Mesothelial cell of epicardium (in vitro differentiated cells): ENCODE measurements at regions not wholly inside any gene's neighbourhood (a gene's known extent, or its start where the extent isn't known, plus 50 kb on each side); places are given as distances from the start of the nearest gene placed in this dataset.
A peak's percentile ranks its signal among the peaks of the same experiment; 100 is the strongest.
"Not testable (repeated sequence)": the region's sequence is repeated elsewhere in the genome, so short reads cannot be mapped to it uniquely, and the experiment has no call there.

Source experiments
- DNase-seq, 2 experiments: peaks; one replicate each; pipeline ENCODE4 v3.0.0; 2021; ENCODE audit warnings: low spot score in 2 of 2; ENCODE audit not compliant: unreplicated experiment in 2 of 2
- H3K27ac Mint-ChIP-seq: 2 replicates; pipeline ENCODE4 v1.8.0; 2021; ENCODE audit warnings: mixed read lengths
- H3K27me3 Mint-ChIP-seq: 2 replicates; pipeline ENCODE4 v1.8.0; 2021; ENCODE audit warnings: low read depth, mixed read lengths
- H3K36me3 Mint-ChIP-seq: 2 replicates; pipeline ENCODE4 v1.8.0; 2021; ENCODE audit warnings: mixed read lengths
- H3K4me1 Mint-ChIP-seq: 2 replicates; pipeline ENCODE4 v1.8.0; 2021; ENCODE audit warnings: mixed read lengths
- H3K4me3 Mint-ChIP-seq: 2 replicates; pipeline ENCODE4 v1.8.0; 2021; ENCODE audit warnings: mild to moderate bottlenecking, moderate library complexity, mixed read lengths
- H3K9me3 Mint-ChIP-seq: 2 replicates; pipeline ENCODE4 v1.8.0; 2021; ENCODE audit warnings: mixed read lengths
- CTCF ChIP-seq: fragments of 200-600 bp; sonication (generic); IDR thresholded peaks from one replicate; pipeline ENCODE4 v1.5.0; 2021; ENCODE audit warnings: antibody characterized with exemption; ENCODE audit not compliant: unreplicated experiment

GRCh38 chr7:79612022-79612421 is 158.6 kb upstream of the MAGI2 start:
- TF ChIP-seq CTCF, result no peak
- H3K4me3 Mint-ChIP-seq, result no peak overlapping the region
- H3K36me3 Mint-ChIP-seq, result no peaks in the 10 kb centered on the region
- peaks cover 18% of the 10 kb centered on the region for H3K9me3 Mint-ChIP-seq
- DNase-seq, result no peak
- no peak overlapping the region for H3K27ac Mint-ChIP-seq
- H3K4me1 Mint-ChIP-seq, result peaks cover 10% of the 10 kb centered on the region
- no peaks in the 10 kb centered on the region for H3K27me3 Mint-ChIP-seq

DNA sequence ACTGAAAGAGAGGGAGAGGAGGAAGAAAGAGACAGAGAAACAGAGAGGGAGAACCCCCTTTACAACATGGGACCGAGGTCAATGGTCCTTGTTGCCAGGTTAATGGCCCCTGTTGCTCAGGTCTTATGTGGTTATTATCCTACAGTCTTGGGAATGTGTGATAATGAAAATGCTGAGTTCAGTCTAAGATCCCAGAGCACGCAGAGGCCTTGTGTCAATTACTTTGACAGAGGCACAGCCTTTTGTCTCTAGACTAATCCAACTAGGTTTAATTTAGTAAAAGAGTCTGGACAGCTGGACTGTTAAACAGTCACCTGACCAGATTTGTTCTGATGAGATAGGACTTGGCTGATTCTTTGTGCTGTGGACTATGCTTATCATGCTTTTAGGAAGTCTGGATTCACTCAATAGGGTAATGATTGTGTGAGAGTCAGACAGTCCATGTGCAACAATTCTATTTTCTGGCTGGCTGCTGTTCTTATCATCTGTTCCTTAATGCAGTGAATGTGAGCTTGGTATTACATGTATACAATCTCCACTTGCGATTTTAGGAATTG is 157.4 kb upstream of the MAGI2 start:
- TF ChIP-seq CTCF, result no peak
- DNase-seq, result no peak
- H3K27ac Mint-ChIP-seq, result peak overlapping the region; percentile 52
- peaks cover 6% of the 10 kb centered on the region for H3K4me1 Mint-ChIP-seq
- H3K9me3 Mint-ChIP-seq, result peaks cover 23% of the 10 kb centered on the region
- H3K4me3 Mint-ChIP-seq, result no peak overlapping the region
- no peaks in the 10 kb centered on the region for H3K27me3 Mint-ChIP-seq
- no peaks in the 10 kb centered on the region for H3K36me3 Mint-ChIP-seq

DNA sequence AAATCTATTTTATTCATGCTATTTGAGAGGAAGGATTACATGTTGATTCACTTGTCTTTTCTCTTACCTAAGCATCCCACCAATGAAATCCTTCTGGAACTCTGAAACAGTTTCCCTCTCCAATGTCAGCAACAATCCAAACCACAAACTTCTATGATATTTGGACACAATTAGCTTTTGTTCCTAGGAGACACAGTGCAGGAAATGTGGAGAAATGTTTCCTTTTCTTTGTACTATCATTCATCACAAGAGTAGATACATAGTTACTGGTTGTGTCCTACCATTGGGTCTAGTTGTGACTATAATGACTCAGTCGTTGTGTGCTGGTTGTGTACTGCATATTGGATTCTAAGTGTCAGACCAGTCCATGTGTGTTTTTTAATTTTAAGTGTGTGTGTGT is 156.8 kb upstream of the MAGI2 start:
- Mint-ChIP-seq H3K36me3 (no peaks in the 10 kb centered on the region), H3K9me3 (peaks cover 28% of the 10 kb centered on the region), H3K4me1 (peaks cover 4% of the 10 kb centered on the region), H3K27me3 (no peaks in the 10 kb centered on the region), H3K4me3 (no peak overlapping the region), H3K27ac (peak overlapping the region; percentile 52)
- TF ChIP-seq CTCF, result no peak
- DNase-seq, result no peak

DNA sequence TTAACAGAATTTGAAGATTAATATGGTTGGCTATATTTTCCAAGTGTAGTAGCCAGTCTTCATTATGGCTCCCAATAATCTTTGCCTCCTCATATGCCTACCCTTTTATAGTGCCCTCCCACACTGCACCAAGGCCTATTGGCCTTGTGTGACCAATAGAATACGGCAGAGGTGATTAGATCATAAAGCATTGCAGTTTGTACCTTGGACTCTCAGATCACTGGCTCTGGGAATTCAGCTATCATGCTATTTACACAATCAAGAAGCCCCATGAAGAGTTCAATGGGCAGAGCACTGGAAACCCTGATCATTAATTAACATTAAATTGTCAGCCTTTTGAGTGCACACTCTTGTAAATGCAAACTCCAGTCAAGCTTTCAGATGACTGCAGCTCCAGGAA is 154.5 kb upstream of the MAGI2 start:
- H3K9me3 Mint-ChIP-seq, result peaks cover 33% of the 10 kb centered on the region
- H3K27ac Mint-ChIP-seq, result no peak overlapping the region
- H3K4me1 Mint-ChIP-seq, result peaks cover 4% of the 10 kb centered on the region
- H3K4me3 Mint-ChIP-seq, result no peak overlapping the region
- TF ChIP-seq CTCF, result no peak
- no peaks in the 10 kb centered on the region for H3K27me3 Mint-ChIP-seq
- H3K36me3 Mint-ChIP-seq, result peaks cover 2% of the 10 kb centered on the region
- DNase-seq, result no peak

DNA sequence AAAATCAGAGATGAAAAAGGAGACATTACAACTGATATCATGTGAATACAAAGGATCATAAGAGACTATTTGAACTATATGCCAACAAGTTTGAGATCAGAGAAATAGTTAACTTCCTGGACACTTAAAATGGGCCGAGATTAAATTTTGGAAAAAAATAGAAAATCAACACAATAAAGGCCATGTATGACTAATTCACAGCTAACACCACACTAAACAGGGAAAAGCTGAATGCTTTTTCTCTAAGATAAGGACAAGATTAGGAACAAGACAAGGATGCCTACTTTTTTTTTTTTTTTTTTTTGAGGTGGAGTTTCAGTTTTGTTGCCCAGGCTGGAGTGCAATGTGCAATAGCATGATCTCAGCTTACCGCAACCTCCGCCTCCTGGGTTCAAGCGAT is 151.4 kb upstream of the MAGI2 start:
- no peak for DNase-seq
- Mint-ChIP-seq H3K9me3 (peaks cover 36% of the 10 kb centered on the region), H3K27me3 (no peaks in the 10 kb centered on the region), H3K27ac (no peak overlapping the region), H3K36me3 (peaks cover 2% of the 10 kb centered on the region), H3K4me1 (no peaks in the 10 kb centered on the region), H3K4me3 (no peak overlapping the region)
- no peak for TF ChIP-seq CTCF

DNA sequence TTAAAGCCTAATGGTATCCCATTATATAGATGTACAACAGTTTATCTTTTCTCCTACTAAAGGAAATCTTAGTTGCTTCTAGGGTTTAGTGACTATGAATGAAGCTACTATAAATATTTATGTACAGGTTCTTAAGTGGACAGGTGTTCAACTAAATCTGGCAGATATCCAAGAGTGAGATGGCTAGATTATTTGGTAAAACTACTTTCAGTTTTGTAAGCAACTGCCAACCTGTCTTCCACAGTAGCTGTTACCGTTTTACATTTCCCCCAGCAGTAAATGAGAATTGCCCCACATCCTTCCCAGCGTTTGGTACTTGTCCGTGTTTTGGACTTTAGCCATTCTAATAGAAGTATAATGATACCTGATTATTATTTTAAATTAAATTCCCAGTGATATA is 144.9 kb upstream of the MAGI2 start:
- H3K9me3 Mint-ChIP-seq, result peaks cover 4% of the 10 kb centered on the region

GRCh38 chr7:79594671-79595070 is 141.2 kb upstream of the MAGI2 start:
- not testable (repeated sequence) for H3K27me3 Mint-ChIP-seq, DNase-seq, H3K9me3 Mint-ChIP-seq, H3K36me3 Mint-ChIP-seq, H3K4me3 Mint-ChIP-seq
- Mint-ChIP-seq H3K4me1 (peaks cover 14% of the 10 kb centered on the region), H3K27ac (peak overlapping the region; percentile 71)

More for the DNA sequence above, 144.9 kb upstream of the MAGI2 start:
- Mint-ChIP-seq H3K27me3 (no peaks in the 10 kb centered on the region), H3K4me3 (no peak overlapping the region), H3K36me3 (no peaks in the 10 kb centered on the region), H3K4me1 (peaks cover 10% of the 10 kb centered on the region), H3K27ac (no peak overlapping the region)
- TF ChIP-seq CTCF, result no peak
- no peak for DNase-seq
